ENCODE measurements at regions not wholly inside any gene's neighbourhood (a gene's known extent, or its start where the extent isn't known, plus 50 kb on each side); places are given as distances from the start of the nearest gene placed in this dataset.

- Histone ChIP-seq H3K27ac (ENCODE audit: low read depth, low read length) (no peak overlapping the region), H3K23ac (ENCODE audit: insufficient read length) (no peak overlapping the region), H2BK5ac (ENCODE audit: low read depth, low read length) (no peak overlapping the region), H3K4me2 (ENCODE audit: insufficient read depth in 1 of 2, low read depth in 2 of 2, low read length in 2 of 2) (no peak overlapping the region), H3K9ac (replicated peaks in 1 of 4; ENCODE audit: extremely low read depth in 1 of 4, low read depth in 3 of 4, low read length in 3 of 4) (no peak overlapping the region), H3K18ac (ENCODE audit: extremely low read depth, low read length) (no peak overlapping the region), H2BK15ac (ENCODE audit: low read length) (no peak overlapping the region), H3K36me3 (ENCODE audit: control insufficient read depth in 2 of 4, insufficient read depth in 4 of 4, low read length in 3 of 4) (no peaks in the 10 kb centered on the region), H2BK12ac (ENCODE audit: low read depth, low read length) (no peak overlapping the region), H3K79me2 (ENCODE audit: control insufficient read depth in 1 of 2, insufficient read depth in 2 of 2, low read length in 2 of 2) (no peaks in the 10 kb centered on the region), H4K91ac (replicated peaks; ENCODE audit: insufficient read length, low read length) (no peak overlapping the region), H2BK120ac (replicated peaks; ENCODE audit: low read depth, low read length) (no peak overlapping the region), H3K14ac (ENCODE audit: insufficient read length) (no peak overlapping the region), H3K23me2 (ENCODE audit: low read depth, low read length) (no peaks in the 10 kb centered on the region), H3K4ac (replicated peaks; ENCODE audit: insufficient read length, low read depth, low read length) (no peak overlapping the region), H3K9me3 (ENCODE audit: insufficient read depth in 2 of 2, low read depth in 1 of 2, low read length in 1 of 2) (no peaks in the 10 kb centered on the region), H4K5ac (ENCODE audit: insufficient read length, low read depth, low read length) (no peak overlapping the region), H3K4me1 (replicated peaks in 1 of 4; ENCODE audit: control insufficient read depth in 3 of 4, insufficient read depth in 4 of 4, low read length in 3 of 4) (no peaks in the 10 kb centered on the region), H3K79me1 (ENCODE audit: low read depth, low read length) (no peaks in the 10 kb centered on the region), H3K4me3 (ENCODE audit: extremely low read depth in 1 of 4, insufficient read depth in 2 of 4, low read depth in 3 of 4, low read length in 4 of 4) (no peak overlapping the region), H2AK5ac (ENCODE audit: low read depth, low read length) (no peak overlapping the region), H4K8ac (ENCODE audit: extremely low read depth, insufficient read depth, low read length) (no peak overlapping the region), H3K56ac (replicated peaks; ENCODE audit: insufficient read length, low read depth, low read length) (no peak overlapping the region), H2BK20ac (ENCODE audit: low read length) (no peak overlapping the region), H2AFZ (ENCODE audit: low read length) (no peak overlapping the region), H4K20me1 (replicated peaks in 1 of 2; ENCODE audit: control insufficient read depth in 1 of 2, insufficient read depth in 2 of 2, low read length in 2 of 2) (no peaks in the 10 kb centered on the region), H3K27me3 (replicated peaks in 1 of 4; ENCODE audit: control insufficient read depth in 3 of 4, extremely low read depth in 1 of 4, insufficient read depth in 3 of 4, low read length in 3 of 4) (no peaks in the 10 kb centered on the region)
- ChIA-PET CTCF (ENCODE audit: partially characterized antibody) (no interaction called here), POLR2A (ENCODE audit: partially characterized antibody) (no interaction called here)
- DNase-seq (ENCODE audit: low read depth in 1 of 2, low spot score in 2 of 2) (no peak), FAIRE-seq (no peak)
- 77% methylated on average over 3 of the region's 3 CpGs; no CpG with 5 or more reads in 1 of the 2 experiments for WGBS, 2 experiments (ENCODE audit: extremely low coverage in 1 of 2, insufficient coverage in 1 of 2, insufficient read length in 1 of 2, insufficient replicate concordance in 2 of 2, low coverage in 1 of 2, low lambda C conversion rate in 2 of 2, missing lambda C conversion rate in 1 of 2)
- no peak for TF ChIP-seq POLR2AphosphoS5 (IDR thresholded peaks at IDR 0.05; ENCODE audit: low read depth, low read length)
- TF ChIP-seq KDM4A (IDR thresholded peaks at IDR 0.05; ENCODE audit: low read depth, low read length, severe bottlenecking): no peak
- no peak for TF ChIP-seq POLR2A (IDR thresholded peaks at IDR 0.05; ENCODE audit: control extremely low read depth in 1 of 2, low read depth in 2 of 2, low read length in 2 of 2)
- TF ChIP-seq RNF2 (IDR thresholded peaks at IDR 0.05; ENCODE audit: borderline replicate concordance, low read depth, low read length, missing control alignments, poor library complexity, severe bottlenecking): no peak
- no peak for TF ChIP-seq POU5F1 (IDR thresholded peaks at IDR 0.05; ENCODE audit: low read depth, low read length)
- TF ChIP-seq TCF12 (IDR thresholded peaks at IDR 0.05; ENCODE audit: low read depth, low read length): no peak
- no peak for TF ChIP-seq NANOG (IDR thresholded peaks at IDR 0.05; ENCODE audit: insufficient read depth, low read depth, low read length, poor library complexity, severe bottlenecking)
- no peak for TF ChIP-seq EP300 (IDR thresholded peaks at IDR 0.05; ENCODE audit: borderline replicate concordance in 1 of 2, low read depth in 2 of 2, low read length in 2 of 2)
- no peak for TF ChIP-seq RAD21 (IDR thresholded peaks at IDR 0.05 in 1 of 2, conservative IDR thresholded peaks at IDR 0.05 in 1 of 2; ENCODE audit: low read depth in 2 of 2, low read length in 2 of 2)
- no peak for TF ChIP-seq YY1 (IDR thresholded peaks at IDR 0.05; ENCODE audit: low read depth, low read length)
- TF ChIP-seq CTBP2 (IDR thresholded peaks at IDR 0.05; ENCODE audit: borderline replicate concordance, insufficient read depth, insufficient read length, low read length): no peak
- TF ChIP-seq CHD1 (IDR thresholded peaks at IDR 0.05; ENCODE audit: low read depth, low read length): no peak
- TF ChIP-seq CEBPB (IDR thresholded peaks at IDR 0.05; ENCODE audit: low read depth, low read length): no peak
- TF ChIP-seq CHD2 (IDR thresholded peaks at IDR 0.05; ENCODE audit: low read length): no peak
- TF ChIP-seq TAF1 (IDR thresholded peaks at IDR 0.05; ENCODE audit: low read depth, low read length): no peak
Observed at GRCh38 chr1:170445096-170445495, 86.9 kb upstream of the GORAB start.

All from H1 (cell line).